ENCODE measurements at regions not wholly inside any gene's neighbourhood (a gene's known extent, or its start where the extent isn't known, plus 50 kb on each side); places are given as distances from the start of the nearest gene placed in this dataset.

DNA sequence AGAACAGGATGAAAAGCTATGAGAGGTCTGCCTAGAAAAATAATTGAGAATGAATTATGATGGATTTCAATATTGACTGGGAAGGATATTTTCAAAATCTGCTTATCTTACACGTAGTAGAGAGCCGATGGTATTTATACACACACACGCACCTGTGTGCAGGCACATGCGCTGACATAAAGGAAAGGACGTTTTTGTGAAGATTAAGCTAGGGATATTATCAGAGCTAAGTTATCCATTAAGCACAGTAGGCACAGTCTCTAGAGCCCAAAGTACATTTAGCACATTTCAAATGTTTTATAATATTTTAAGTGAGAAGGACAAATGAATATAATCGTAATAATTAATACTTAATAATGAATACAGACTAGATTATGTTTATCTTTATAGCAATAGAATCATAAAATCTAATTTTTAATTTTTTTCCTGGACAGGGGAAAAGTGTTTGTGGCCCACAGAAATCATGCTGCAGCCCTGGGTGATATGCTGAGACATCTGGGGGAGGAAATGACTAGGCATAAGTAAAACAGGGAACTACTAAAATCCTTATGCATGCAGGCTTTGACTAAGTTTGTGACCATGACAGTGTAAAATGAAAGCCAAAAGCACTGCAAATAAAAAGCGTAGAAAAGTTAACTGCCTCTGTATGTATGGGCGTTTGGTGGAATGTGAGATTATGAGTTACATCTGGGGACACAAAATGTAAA, 146.1 kb downstream of the KITLG start:
- TF ChIP-seq EZH2 (IDR thresholded peaks at IDR 0.05): no peak
- no peak for TF ChIP-seq POLR2AphosphoS5 (IDR thresholded peaks at IDR 0.05; ENCODE audit: borderline replicate concordance, low read depth, low read length)
